DMS153 treated with DMSO at 0.1 percent for 48 hours (cell line): ENCODE measurements at regions not wholly inside any gene's neighbourhood (a gene's known extent, or its start where the extent isn't known, plus 50 kb on each side); places are given as distances from the start of the nearest gene placed in this dataset.
"Not testable (repeated sequence)": the region's sequence is repeated elsewhere in the genome, so short reads cannot be mapped to it uniquely, and the experiment has no call there.

Experiments used
- DNase-seq: peaks from one replicate; lab custom pipeline; 2025; ENCODE audit not compliant: unreplicated experiment; lab: John Stamatoyannopoulos, UW

DNA sequence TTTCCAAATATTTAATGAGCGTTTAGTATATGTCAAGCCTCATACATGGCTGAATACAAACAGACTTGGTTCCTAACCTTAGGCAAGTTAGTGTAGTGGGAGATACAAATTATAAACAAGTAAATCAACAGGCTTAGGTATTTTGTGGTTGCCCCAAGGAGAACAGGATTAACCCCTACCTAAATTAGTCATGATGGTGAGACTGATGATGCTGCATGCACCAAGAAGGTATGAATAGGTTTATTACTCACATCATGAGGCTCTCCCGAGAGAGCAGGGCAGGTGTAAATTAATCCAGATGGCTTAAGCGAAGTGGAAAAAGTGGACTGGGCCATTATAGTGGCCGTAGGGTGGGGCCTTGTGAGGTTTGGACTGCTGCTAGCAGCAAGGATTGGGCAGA lies 118.1 kb upstream of the GCFC2 start:
- DNase-seq, result no peak

GRCh38 chr2:75823515-75823914 lies 112.8 kb upstream of the GCFC2 start:
- DNase-seq, result not testable (repeated sequence)

DNA sequence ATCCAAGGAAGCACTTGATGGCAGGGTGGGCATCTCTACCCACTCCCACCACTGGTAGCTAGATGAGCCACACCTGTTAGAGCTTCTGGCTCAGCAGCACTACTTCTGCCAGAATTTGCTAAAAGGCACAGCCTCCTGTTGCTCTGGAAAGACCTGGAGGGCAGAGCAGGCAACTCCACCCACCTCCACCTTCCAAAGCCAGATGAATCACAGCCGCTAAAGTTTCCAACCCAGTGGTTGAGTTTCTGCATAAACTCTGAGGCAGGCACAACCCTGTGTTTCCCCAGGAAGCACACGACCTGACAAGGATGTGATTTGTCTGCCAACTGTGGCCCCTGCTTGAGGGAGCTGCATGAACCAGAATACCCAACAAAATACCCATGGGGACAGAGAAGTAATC lies 111.6 kb upstream of the GCFC2 start:
- DNase-seq, result no peak

- no peak for DNase-seq
These were observed 110.0 kb upstream of the GCFC2 start for GRCh38 chr2:75820693-75821092.

- no peak for DNase-seq
These were observed 100.1 kb upstream of the GCFC2 start for GRCh38 chr2:75810611-75811330.

DNA sequence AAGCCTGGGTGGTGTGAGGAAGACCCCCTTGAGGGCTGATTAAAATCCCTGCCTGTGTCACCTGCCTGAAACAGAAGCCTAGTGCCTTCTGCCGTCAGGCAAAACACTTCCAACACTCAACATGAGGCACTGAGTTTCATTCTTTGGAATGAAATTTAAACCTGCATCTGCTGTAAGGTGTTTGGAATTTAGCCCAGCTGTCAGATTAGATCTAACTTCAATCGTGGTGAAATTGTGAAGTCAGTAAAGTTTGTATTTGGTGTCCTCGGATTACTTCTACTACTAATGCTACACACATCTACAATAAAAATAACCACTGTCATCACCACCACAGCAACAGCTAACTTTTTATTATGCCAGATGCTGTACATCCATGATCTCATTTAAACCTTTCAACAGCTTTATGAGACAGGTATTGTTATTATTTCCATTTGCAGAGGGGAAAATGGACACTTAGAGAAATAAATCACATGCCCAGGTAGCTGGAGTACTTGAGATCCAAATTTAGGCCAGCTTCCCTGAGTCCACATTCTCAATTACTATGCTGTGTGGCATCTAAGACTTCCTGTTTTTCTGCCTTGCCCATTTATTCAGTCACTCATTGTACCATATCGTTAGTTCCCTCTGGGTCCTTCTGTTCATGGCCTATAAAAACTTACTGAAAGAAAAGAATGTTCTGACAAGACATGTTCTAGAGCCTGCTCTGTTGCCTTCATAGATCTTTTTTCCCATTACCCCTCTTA lies 98.2 kb upstream of the GCFC2 start:
- DNase-seq, result no peak

- no peak for DNase-seq
These were observed 97.3 kb upstream of the GCFC2 start for GRCh38 chr2:75807992-75808391.

DNA sequence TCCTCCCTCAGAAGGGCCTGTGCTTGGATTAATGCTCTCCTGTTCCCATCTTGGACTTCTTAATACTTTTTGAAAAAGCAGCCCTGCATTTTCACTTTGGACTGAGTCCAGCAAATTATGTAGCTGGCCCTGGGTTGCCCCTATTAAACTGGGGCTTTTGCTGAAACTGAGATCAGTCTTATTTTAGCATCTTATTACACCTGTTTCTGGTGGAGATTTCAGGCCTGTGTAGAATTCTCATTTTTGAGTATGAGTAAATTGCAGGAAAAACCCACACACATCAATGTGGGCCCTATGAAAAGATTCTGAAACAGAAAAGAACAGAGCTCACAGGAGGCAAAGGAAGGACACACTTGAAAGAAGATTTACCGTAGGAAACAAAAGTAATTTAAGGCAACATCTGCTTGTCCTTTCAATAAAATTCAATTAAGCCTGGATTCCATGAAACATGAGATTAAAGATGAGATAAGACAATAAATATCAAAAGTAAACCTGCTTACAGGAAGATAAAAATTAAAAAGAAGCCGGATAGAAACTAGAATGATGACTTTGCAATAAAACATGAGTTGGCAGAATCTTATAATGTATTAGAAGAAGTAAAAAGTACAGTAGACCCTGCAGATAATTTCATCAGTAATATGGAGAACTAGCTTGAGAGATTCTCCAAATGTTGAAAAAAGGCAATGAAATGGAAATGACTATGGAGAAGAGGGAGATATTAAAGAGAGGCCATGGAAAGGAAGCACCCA lies 90.7 kb upstream of the GCFC2 start:
- DNase-seq, result no peak

DNA sequence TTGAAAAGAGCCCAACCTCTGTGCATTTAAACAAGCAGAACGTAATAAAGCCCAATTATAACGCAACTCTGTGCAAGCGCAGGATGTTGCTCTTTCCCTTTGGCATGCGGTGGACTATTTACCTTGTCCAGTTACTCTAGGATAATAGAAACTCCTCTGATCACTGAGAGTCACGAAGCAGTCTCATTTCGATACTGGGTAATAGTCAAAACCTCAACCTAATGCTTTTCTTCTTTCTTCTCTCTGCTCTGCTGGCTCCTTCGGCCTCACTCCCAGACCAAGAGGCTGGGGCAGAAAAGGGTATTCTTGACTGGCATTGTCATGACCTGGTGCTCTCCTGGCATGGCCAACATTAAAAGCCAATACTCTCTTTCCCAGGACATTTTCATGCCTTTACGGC lies 89.7 kb upstream of the GCFC2 start:
- DNase-seq, result no peak

GRCh38 chr2:75799859-75800258 lies 89.1 kb upstream of the GCFC2 start:
- no peak for DNase-seq

GRCh38 chr2:75798569-75798968 lies 87.9 kb upstream of the GCFC2 start:
- no peak for DNase-seq

GRCh38 chr2:75792996-75793395 lies 82.3 kb upstream of the GCFC2 start:
- DNase-seq, result no peak

GRCh38 chr2:75792146-75792545 lies 81.4 kb upstream of the GCFC2 start:
- DNase-seq, result no peak

- no peak for DNase-seq
These were observed 80.2 kb upstream of the GCFC2 start for GRCh38 chr2:75790814-75791467.

DNA sequence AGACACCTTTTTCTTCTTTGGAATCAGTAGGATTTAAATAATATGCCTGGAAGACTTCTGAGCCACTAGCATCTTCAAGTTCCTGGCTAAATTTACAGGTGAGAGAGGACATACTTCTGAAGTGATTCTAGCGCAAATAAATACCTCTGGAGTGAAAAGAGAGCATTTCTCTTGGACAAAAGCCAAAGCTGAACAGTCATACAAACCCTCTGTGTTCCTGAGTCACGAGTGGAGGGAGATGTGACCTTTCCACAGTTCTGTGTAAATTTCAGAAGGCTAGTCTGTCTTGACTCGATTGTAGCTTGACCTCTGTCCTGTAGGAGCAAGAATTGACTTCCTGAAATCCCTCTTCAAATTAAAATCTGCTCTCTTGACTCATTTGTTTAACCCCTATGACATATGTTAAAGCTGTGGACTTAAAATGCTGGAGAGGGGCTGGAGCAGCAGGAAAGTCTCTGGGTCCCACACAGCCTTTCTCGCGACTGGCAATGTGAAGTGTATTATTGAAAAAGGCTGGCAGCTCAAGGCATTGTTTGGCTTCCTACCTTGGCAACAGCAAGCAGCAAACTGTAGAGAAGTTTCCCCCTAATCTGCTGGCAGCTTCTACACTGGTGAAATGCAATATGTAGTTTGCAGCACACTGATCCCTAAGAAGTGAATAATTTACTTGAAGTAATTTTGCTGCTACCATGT lies 79.6 kb upstream of the GCFC2 start:
- no peak for DNase-seq

GRCh38 chr2:75788902-75789301 lies 78.2 kb upstream of the GCFC2 start:
- no peak for DNase-seq

- no peak for DNase-seq
These were observed 77.4 kb upstream of the GCFC2 start for GRCh38 chr2:75788154-75788553.

GRCh38 chr2:75787532-75788132 lies 76.9 kb upstream of the GCFC2 start:
- DNase-seq, result peak; percentile 17

DNA sequence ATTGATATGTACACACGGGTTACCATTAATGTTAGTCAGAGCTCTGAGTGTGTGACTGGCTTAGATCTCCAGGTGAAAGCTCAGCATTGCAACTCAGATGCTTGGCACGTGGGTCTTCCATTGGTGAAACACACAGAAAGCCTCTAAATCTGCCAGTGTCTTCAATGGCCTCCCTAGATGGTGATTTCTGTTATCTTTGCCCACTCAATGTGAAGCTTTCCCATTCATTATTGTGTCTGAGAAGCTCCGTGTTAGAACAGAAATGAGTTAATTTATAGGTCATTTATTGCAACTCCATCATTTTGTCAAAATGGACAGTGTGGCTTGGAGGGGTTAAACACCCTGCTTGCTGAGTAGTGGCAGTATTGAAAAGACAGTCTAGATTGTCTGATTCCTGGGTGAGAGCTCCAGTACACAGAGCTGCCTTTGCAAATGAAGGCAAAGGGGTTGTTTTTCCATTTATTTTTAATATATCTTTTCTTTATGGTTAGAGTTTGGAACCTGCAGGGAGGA lies 64.7 kb upstream of the GCFC2 start:
- no peak for DNase-seq

GRCh38 chr2:75772908-75773630 lies 62.4 kb upstream of the GCFC2 start:
- no peak for DNase-seq
